Colonic mucosa (tissue), 4 donors: ENCODE measurements at regions not wholly inside any gene's neighbourhood (a gene's known extent, or its start where the extent isn't known, plus 50 kb on each side); places are given as distances from the start of the nearest gene placed in this dataset.

Experiments used
- DNase-seq: peaks from one replicate; pipeline ENCODE4 v3.0.0-alpha.2; 2020
- H3K27ac ChIP-seq: fragments of 200-600 bp; one replicate; pipeline ENCODE4 v1.8.0; 2021
- H3K27me3 ChIP-seq: fragments of 200-600 bp; one replicate; pipeline ENCODE4 v1.8.0; 2021
- H3K36me3 ChIP-seq: fragments of 200-600 bp; one replicate; pipeline ENCODE4 v1.8.0; 2021
- H3K4me1 ChIP-seq: fragments of 200-600 bp; one replicate; pipeline ENCODE4 v1.8.0; 2021; ENCODE audit warnings: mild to moderate bottlenecking
- H3K4me3 ChIP-seq: fragments of 200-600 bp; one replicate; pipeline ENCODE4 v1.8.0; 2021
- H3K9ac ChIP-seq, 2 donors: one replicate each; pipeline ENCODE4 v1.7.0; 2013; ENCODE audit warnings: control low read depth in 2 of 2, low read depth in 2 of 2, low read length in 2 of 2
- H3K9me3 ChIP-seq: fragments of 200-600 bp; one replicate; pipeline ENCODE4 v1.8.0; 2021
- intact Hi-C: fragments of 100-400 bp; cut with DNase I; formaldehyde crosslinking; loops from one replicate; pipeline ENCODE4 v1.14.1; 2022
- TF ChIP-seq, protein P1 (sequence below): fragments of 200-600 bp; IDR thresholded peaks from one replicate; pipeline ENCODE4 v1.8.0; 2022; ENCODE audit warnings: antibody characterized with exemption, mild to moderate bottlenecking
- donor health status: healthy.
- donor health status: DM: no; HTN: no; CAD: no.
- donor health status: DM: no; HTN: no; CAD: no.

DNA sequence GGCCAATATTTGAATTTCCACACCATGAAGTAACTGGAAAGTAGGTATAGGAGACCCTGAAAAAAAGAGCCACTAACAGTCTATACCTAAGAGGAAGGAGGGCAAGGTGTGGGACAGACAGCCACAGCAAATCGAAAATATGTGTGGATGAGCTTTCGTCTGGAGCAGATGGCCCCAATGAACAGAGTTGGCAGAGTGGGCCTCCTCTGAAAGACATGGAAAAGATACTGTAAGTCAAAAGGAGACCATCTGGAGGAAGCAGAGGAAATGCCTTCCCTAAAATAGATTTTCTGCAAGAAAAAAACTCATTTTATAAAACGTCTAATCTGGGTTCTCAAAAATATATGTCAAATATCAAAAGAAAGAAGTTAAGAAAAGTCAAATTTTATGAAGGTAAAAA is 157.2 kb upstream of the PRKD1 start:
- TF ChIP-seq, protein P1, sequence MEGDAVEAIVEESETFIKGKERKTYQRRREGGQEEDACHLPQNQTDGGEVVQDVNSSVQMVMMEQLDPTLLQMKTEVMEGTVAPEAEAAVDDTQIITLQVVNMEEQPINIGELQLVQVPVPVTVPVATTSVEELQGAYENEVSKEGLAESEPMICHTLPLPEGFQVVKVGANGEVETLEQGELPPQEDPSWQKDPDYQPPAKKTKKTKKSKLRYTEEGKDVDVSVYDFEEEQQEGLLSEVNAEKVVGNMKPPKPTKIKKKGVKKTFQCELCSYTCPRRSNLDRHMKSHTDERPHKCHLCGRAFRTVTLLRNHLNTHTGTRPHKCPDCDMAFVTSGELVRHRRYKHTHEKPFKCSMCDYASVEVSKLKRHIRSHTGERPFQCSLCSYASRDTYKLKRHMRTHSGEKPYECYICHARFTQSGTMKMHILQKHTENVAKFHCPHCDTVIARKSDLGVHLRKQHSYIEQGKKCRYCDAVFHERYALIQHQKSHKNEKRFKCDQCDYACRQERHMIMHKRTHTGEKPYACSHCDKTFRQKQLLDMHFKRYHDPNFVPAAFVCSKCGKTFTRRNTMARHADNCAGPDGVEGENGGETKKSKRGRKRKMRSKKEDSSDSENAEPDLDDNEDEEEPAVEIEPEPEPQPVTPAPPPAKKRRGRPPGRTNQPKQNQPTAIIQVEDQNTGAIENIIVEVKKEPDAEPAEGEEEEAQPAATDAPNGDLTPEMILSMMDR, result no peak
- no peak overlapping the region for H3K27ac ChIP-seq
- no peak overlapping the region for H3K4me3 ChIP-seq
- H3K4me1 ChIP-seq, result no peaks in the 10 kb centered on the region
- intact Hi-C loops, result no loop called here
- H3K36me3 ChIP-seq, result no peaks in the 10 kb centered on the region
- no peaks in the 10 kb centered on the region for H3K9me3 ChIP-seq
- H3K27me3 ChIP-seq, result no peaks in the 10 kb centered on the region
- no peak for DNase-seq
- H3K9ac ChIP-seq, result no peak overlapping the region

DNA sequence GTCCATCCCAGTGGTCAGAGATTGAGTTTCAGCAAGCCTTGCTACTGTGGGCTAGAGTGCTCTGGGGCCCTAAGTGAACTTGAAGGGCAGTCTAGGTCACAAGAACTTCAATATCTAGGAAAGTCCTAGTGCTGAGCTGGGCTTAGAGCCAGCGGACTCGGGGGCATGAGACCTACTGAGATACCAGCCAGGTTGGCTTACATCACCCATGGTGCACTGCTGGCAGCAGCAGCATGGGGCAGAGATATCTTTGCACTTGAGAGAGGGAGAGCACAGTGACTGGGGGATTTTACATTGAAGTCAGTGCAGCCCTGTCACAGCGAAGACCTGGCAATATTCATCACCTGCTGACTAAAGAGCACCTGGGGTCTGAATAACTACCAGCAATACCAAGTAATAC is 158.3 kb upstream of the PRKD1 start:
- Histone ChIP-seq H3K9ac (no peak overlapping the region), H3K9me3 (no peaks in the 10 kb centered on the region), H3K4me1 (no peaks in the 10 kb centered on the region), H3K27ac (no peak overlapping the region), H3K36me3 (no peaks in the 10 kb centered on the region), H3K4me3 (no peak overlapping the region), H3K27me3 (no peaks in the 10 kb centered on the region)
- TF ChIP-seq, protein P1, result no peak
- DNase-seq, result no peak
- intact Hi-C loops, result no loop called here

DNA sequence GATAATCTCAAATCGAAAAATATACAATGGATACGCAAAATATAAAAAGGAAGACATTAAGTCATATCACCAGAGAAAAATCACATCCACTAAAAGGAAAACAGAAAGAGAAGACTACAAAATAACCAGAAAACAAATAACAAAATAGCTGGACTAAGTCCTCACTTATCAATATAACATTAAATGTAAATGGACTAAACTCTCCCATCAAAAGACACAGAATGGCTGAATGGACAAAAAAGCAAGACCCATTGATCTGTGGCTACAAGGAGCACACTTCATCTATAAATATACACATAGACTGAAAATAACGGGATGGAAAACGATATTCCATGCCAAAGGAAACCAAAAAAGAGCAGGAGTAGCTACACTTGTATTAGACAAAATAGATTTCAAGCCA is 161.0 kb upstream of the PRKD1 start:
- Histone ChIP-seq H3K9me3 (no peaks in the 10 kb centered on the region), H3K9ac (no peak overlapping the region), H3K36me3 (no peaks in the 10 kb centered on the region), H3K27me3 (no peaks in the 10 kb centered on the region), H3K4me3 (no peak overlapping the region), H3K4me1 (no peaks in the 10 kb centered on the region), H3K27ac (no peak overlapping the region)
- DNase-seq, result no peak
- TF ChIP-seq, protein P1, result no peak
- intact Hi-C loops, result no loop called here

DNA sequence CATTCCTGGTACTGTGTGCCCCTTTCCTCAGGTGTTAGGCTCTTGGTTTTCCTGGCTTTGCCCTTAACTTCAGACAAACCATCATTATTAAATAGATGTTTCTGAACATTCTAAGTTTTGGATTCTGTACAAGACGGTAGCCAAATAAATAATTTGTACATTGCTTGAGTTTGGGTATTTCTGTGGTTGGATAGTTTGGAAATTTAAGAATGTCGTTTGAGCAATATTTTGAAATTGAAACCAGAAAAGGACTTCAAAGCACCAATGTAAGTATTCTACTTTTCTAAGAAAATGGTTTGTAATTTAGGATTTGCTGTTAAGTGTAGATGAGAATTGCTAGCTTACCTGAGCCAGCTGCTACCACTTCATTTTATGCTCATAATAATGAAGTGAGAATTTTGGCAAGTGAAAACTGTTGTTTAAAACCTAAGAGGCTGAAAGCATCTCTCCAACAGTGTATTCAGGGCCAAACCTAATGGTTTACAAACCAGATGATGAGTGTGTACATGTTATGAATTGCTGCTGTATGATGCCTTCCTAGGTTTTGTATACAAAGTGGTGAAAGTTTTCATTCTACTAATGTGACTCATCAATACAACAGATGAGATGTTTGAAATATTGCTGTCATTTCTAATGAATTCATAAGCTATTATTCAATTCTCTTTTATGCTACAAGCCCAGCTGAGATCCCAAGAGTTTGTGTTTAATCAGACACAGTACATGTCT is 181.5 kb upstream of the PRKD1 start:
- Histone ChIP-seq H3K9me3 (no peaks in the 10 kb centered on the region), H3K9ac (no peak overlapping the region), H3K4me3 (no peak overlapping the region), H3K36me3 (no peaks in the 10 kb centered on the region), H3K4me1 (no peaks in the 10 kb centered on the region), H3K27ac (no peak overlapping the region), H3K27me3 (no peaks in the 10 kb centered on the region)
- DNase-seq, result no peak
- TF ChIP-seq, protein P1, result no peak
- intact Hi-C loops, result no loop called here

DNA sequence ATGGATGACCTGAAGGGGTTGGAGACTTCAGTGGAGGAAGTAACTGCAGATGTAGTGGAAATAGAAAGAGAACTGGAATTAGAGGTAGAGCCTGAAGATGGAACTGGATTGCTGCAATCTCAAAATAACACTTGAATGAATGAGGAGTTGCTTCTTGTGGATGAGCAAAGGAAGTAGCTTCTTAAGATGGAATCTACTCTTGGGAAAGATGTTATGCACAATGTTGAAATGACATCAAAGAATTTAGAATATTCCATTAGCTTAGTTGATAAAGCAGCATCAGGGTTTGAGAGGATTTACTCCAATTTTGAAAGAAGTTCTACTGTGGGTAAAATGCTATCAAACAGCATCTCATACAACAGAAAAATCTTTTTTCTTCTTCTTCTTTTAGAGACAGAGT is 186.4 kb upstream of the PRKD1 start:
- Histone ChIP-seq H3K4me3 (no peak overlapping the region), H3K9me3 (no peaks in the 10 kb centered on the region), H3K9ac (no peak overlapping the region), H3K27ac (no peak overlapping the region), H3K4me1 (no peaks in the 10 kb centered on the region), H3K27me3 (no peaks in the 10 kb centered on the region), H3K36me3 (no peaks in the 10 kb centered on the region)
- TF ChIP-seq, protein P1, result no peak
- intact Hi-C loops, result no loop called here
- no peak for DNase-seq
